Memory B cell (primary cell): ENCODE measurements at regions not wholly inside any gene's neighbourhood (a gene's known extent, or its start where the extent isn't known, plus 50 kb on each side); places are given as distances from the start of the nearest gene placed in this dataset.
"Not testable (repeated sequence)": the region's sequence is repeated elsewhere in the genome, so short reads cannot be mapped to it uniquely, and the experiment has no call there.

Experiments
- ATAC-seq: fragments of 150-1000 bp; cut with Tn5 transposase; 2 replicates; pipeline ENCODE4 v1.10.0; 2021; ENCODE audit warnings: low read depth, mild to moderate bottlenecking, moderate library complexity
- DNase-seq, 2 donors: peaks; one replicate each; pipeline ENCODE4 v3.0.0; 2022; ENCODE audit warnings: low spot score in 2 of 2
- H3K27ac Mint-ChIP-seq: one replicate; pipeline ENCODE4 v1.8.0; 2022; ENCODE audit warnings: mild to moderate bottlenecking, moderate library complexity, mixed read lengths
- H3K27me3 Mint-ChIP-seq: one replicate; pipeline ENCODE4 v1.8.0; 2022; ENCODE audit warnings: mixed read lengths
- H3K36me3 Mint-ChIP-seq: one replicate; pipeline ENCODE4 v1.8.0; 2022; ENCODE audit warnings: mild to moderate bottlenecking, mixed read lengths
- H3K4me1 Mint-ChIP-seq: one replicate; pipeline ENCODE4 v1.8.0; 2022; ENCODE audit warnings: mixed read lengths
- H3K4me3 Mint-ChIP-seq: one replicate; pipeline ENCODE4 v1.8.0; 2022; ENCODE audit warnings: mild to moderate bottlenecking, moderate library complexity, mixed read lengths
- H3K9me3 Mint-ChIP-seq: one replicate; pipeline ENCODE4 v1.8.0; 2022; ENCODE audit warnings: mixed read lengths

DNA sequence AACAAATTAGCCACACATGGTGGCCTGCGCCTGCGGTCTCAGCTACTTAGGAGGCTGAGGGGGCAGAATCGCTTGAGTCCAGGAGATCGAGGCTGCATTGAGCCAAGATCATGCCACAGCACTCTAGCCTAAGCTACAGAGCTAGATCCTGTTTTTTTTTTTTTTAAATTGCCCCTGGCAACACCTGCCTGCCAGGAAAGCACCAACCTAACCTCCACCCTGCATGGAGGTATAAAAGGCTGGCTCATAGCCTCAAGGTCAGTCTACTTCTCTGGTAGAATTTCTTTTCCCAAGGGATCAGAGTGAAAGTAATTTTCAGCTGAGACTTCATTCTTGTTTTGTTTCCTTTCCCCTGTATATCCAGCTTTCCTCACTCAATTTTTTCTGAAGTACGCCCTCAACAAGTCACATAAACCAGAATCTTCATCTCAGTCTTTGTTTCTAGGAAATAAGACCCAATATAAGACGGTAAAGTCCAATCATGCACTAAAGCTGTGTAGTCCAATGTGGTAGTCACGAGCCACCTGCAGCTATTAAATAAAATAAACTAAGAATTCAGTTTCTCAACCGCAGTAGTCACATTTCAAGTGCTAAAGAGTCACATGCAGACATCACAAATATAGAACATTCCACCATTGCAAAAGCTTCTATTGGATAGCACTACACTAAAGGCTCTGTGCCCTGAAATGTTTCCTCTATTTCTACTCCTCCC, 113.3 kb downstream of the HPGD start:
- no peaks in the 10 kb centered on the region for H3K36me3 Mint-ChIP-seq
- H3K27me3 Mint-ChIP-seq = no peaks in the 10 kb centered on the region
- H3K27ac Mint-ChIP-seq = no peak overlapping the region
- ATAC-seq = no peak
- no peak for DNase-seq
- H3K9me3 Mint-ChIP-seq = peaks cover 2% of the 10 kb centered on the region
- no peak overlapping the region for H3K4me3 Mint-ChIP-seq
- H3K4me1 Mint-ChIP-seq = no peaks in the 10 kb centered on the region

DNA sequence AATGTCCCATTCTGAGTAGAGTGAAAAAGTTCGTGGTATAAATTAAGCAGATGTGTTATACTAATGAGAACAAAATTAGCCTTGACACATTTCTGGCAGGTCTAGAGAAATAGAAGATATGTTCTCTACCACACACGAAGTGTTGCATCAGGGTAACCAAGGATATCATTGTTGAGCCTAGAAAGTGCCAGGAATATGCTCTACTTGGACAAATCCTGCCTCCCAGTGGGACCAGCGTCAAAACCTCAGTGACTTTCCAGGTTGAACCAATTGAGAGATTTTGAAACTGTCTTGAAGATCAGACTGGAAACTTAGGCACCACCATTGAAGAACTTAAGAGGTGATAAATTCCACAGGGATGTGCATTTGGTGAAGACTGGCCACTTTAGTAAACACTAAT, 115.9 kb downstream of the HPGD start:
- DNase-seq (no peak), ATAC-seq (no peak)
- no peaks in the 10 kb centered on the region for H3K4me1 Mint-ChIP-seq
- peaks cover 5% of the 10 kb centered on the region for H3K27me3 Mint-ChIP-seq
- H3K27ac Mint-ChIP-seq = no peak overlapping the region
- no peak overlapping the region for H3K4me3 Mint-ChIP-seq
- H3K36me3 Mint-ChIP-seq = no peaks in the 10 kb centered on the region
- peaks cover 2% of the 10 kb centered on the region for H3K9me3 Mint-ChIP-seq

DNA sequence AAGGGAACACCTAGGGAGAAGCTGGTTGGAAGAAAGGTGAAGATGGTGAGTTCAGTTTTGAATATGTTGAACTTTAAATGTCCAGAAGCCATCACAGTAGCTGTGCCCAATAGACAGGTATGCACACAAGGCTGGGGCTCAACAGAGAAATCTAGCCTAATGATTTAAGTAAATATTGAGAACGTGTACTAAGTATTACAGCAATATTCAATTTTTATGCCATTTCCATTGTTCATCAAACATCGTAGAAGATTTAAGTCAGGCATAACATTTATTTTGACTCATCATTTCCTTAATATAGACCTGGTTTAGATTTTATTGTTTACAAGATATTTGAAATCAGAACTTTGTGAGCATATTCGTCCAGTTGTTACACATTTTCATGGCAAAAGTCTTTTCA, 116.4 kb downstream of the HPGD start:
- Mint-ChIP-seq H3K4me3 (no peak overlapping the region), H3K4me1 (no peaks in the 10 kb centered on the region), H3K9me3 (peaks cover 2% of the 10 kb centered on the region), H3K27ac (no peak overlapping the region), H3K27me3 (peaks cover 5% of the 10 kb centered on the region), H3K36me3 (no peaks in the 10 kb centered on the region)
- no peak for ATAC-seq
- DNase-seq = no peak

DNA sequence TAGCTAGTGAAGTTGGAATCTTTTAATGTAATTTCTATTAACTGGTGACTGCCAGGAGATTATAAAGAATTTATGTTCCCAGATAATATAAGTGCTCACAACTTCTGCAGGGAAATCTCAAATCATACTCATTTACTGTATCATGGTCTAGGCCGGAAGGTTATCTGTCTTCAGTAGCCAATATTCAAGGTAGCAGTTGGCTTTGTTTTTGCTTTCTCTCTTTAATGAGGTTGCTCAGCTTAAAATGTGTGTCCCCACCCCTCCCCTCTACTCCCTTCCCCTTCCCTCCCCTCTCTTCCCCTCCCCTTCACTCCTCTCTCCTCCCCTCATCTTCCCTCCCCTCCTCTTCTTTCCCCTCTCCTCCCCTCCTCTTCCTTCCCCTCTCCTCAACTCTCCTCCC, 117.6 kb downstream of the HPGD start:
- no peak overlapping the region for H3K27ac Mint-ChIP-seq
- no peaks in the 10 kb centered on the region for H3K4me1 Mint-ChIP-seq
- no peak overlapping the region for H3K4me3 Mint-ChIP-seq

GRCh38 chr4:174403177-174403543, 119.1 kb downstream of the HPGD start:
- H3K4me3 Mint-ChIP-seq = no peak overlapping the region
- H3K9me3 Mint-ChIP-seq = peaks cover 1% of the 10 kb centered on the region
- no peaks in the 10 kb centered on the region for H3K4me1 Mint-ChIP-seq
- no peak for DNase-seq
- no peaks in the 10 kb centered on the region for H3K36me3 Mint-ChIP-seq
- ATAC-seq = no peak
- no peak overlapping the region for H3K27ac Mint-ChIP-seq
- peaks cover 5% of the 10 kb centered on the region for H3K27me3 Mint-ChIP-seq

More for the DNA sequence above, 117.6 kb downstream of the HPGD start:
- H3K27me3 Mint-ChIP-seq = peaks cover 5% of the 10 kb centered on the region
- no peaks in the 10 kb centered on the region for H3K9me3 Mint-ChIP-seq
- DNase-seq (no peak), ATAC-seq (no peak)
- H3K36me3 Mint-ChIP-seq = no peaks in the 10 kb centered on the region

GRCh38 chr4:174402470-174403176, 118.9 kb downstream of the CEP44 start:
- Mint-ChIP-seq H3K27ac (no peak overlapping the region), H3K9me3 (peaks cover 3% of the 10 kb centered on the region), H3K4me3 (no peak overlapping the region), H3K27me3 (peaks cover 6% of the 10 kb centered on the region), H3K4me1 (no peaks in the 10 kb centered on the region), H3K36me3 (no peaks in the 10 kb centered on the region)
- ATAC-seq = no peak
- no peak for DNase-seq

- H3K4me1 Mint-ChIP-seq = no peaks in the 10 kb centered on the region
- DNase-seq (no peak), ATAC-seq (no peak)
- peaks cover 6% of the 10 kb centered on the region for H3K27me3 Mint-ChIP-seq
- peaks cover 3% of the 10 kb centered on the region for H3K9me3 Mint-ChIP-seq
- H3K36me3 Mint-ChIP-seq = no peaks in the 10 kb centered on the region
- H3K27ac Mint-ChIP-seq = no peak overlapping the region
- H3K4me3 Mint-ChIP-seq = no peak overlapping the region
Measured at GRCh38 chr4:174401471-174402130, 117.9 kb downstream of the CEP44 start.

GRCh38 chr4:174400603-174401302, 117.0 kb downstream of the CEP44 start:
- H3K4me3 Mint-ChIP-seq, DNase-seq, H3K4me1 Mint-ChIP-seq, H3K27me3 Mint-ChIP-seq, ATAC-seq, H3K36me3 Mint-ChIP-seq, H3K9me3 Mint-ChIP-seq, H3K27ac Mint-ChIP-seq: not testable (repeated sequence)

DNA sequence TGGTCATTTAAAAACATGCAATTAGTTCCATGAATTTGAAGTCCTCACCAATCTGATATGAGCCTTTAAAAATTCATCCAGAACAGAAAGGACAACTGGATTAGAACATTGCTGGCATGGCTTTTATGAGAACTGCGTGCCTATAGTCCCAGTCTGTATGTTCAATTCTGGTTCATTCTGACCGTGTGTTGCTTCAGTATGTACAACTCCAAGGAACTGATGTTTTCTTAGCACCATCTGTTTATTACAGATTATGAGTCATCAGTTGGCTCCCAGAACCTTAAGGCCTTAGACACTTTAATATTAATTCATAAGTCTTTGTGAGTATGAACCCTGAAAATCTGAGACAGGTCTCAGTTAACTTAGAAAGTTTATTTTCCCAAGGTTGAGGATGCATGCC, 115.0 kb downstream of the CEP44 start:
- Mint-ChIP-seq H3K27ac (no peak overlapping the region), H3K4me3 (no peak overlapping the region), H3K27me3 (peaks cover 6% of the 10 kb centered on the region), H3K36me3 (no peaks in the 10 kb centered on the region), H3K9me3 (peaks cover 3% of the 10 kb centered on the region), H3K4me1 (no peaks in the 10 kb centered on the region)
- ATAC-seq (no peak), DNase-seq (no peak)

DNA sequence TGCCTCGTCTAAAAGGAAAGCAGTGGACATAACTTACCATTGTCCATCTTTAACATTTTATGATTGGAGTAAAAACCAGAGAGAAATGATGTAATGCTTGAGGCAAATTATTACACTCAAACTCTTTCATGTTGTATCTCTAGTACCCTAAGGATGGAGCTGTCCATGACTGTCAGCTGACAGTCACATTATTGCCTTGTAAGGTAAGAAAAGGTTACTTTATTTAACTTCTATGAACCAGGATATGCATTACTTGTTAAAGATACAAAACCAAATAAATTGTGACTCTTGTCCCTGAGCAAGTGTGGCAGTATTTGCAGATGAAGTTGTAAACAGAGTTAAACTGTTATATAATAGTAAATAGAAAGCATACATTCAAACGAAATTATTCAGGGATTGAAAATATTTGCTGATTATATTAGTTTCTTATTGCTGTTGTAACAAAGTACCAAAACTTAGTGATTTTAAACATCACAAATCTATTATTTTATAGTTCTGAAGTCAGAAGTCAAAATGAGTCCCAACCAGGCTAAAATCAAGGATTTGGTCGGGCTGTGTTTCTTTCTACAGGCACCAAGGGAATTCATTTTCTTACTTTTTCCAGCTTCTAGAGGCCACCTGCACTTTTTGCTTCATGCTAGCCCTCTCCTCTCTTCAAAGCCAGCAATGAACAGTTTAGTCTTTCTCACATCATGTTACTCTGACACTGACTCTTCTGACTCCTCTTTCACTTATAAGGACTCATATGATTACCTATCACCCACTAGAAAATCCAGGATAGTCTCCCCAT, 113.8 kb downstream of the CEP44 start:
- Mint-ChIP-seq H3K27me3 (peaks cover 4% of the 10 kb centered on the region), H3K27ac (no peak overlapping the region), H3K4me3 (no peak overlapping the region), H3K36me3 (no peaks in the 10 kb centered on the region), H3K9me3 (peaks cover 3% of the 10 kb centered on the region), H3K4me1 (no peaks in the 10 kb centered on the region)
- ATAC-seq = no peak
- no peak for DNase-seq

- Mint-ChIP-seq H3K9me3 (peaks cover 3% of the 10 kb centered on the region), H3K27ac (no peak overlapping the region), H3K36me3 (no peaks in the 10 kb centered on the region), H3K4me1 (no peaks in the 10 kb centered on the region), H3K4me3 (no peak overlapping the region), H3K27me3 (peaks cover 1% of the 10 kb centered on the region)
- DNase-seq (no peak), ATAC-seq (no peak)
Measured at GRCh38 chr4:174396599-174397110, 112.9 kb downstream of the CEP44 start.

DNA sequence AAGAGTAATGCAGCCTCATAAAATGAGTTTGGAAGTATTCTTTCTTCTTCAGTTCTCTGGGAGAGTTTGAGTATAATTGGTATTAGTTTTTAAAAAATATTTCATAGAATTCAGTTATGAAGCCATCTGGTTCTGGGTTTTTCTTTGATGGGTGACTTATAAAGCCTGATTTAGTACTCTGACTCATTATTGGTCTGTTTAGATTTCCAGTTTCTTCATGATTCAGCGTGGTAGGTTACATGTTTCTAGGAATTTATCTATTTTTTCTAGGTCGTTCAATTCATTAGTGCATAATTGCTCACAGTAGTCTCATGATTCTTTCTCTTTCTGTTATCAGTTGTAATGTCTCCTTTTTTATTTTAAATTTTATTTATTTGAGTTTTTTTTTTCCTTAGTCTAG, 111.2 kb downstream of the CEP44 start:
- peaks cover 1% of the 10 kb centered on the region for H3K27me3 Mint-ChIP-seq

GRCh38 chr4:174389439-174389838, 105.7 kb downstream of the CEP44 start:
- H3K4me1 Mint-ChIP-seq = peaks cover 4% of the 10 kb centered on the region
- DNase-seq (no peak), ATAC-seq (no peak)
- no peaks in the 10 kb centered on the region for H3K36me3 Mint-ChIP-seq
- H3K4me3 Mint-ChIP-seq = no peak overlapping the region
- H3K9me3 Mint-ChIP-seq = peaks cover 2% of the 10 kb centered on the region
- no peak overlapping the region for H3K27ac Mint-ChIP-seq
- H3K27me3 Mint-ChIP-seq = peaks cover 6% of the 10 kb centered on the region

More for the DNA sequence above, 111.2 kb downstream of the CEP44 start:
- Mint-ChIP-seq H3K27ac (no peak overlapping the region), H3K4me3 (no peak overlapping the region), H3K36me3 (no peaks in the 10 kb centered on the region), H3K4me1 (no peaks in the 10 kb centered on the region), H3K9me3 (peaks cover 3% of the 10 kb centered on the region)
- DNase-seq (no peak), ATAC-seq (no peak)
